Vagina (tissue), 2 donors: ENCODE measurements at regions not wholly inside any gene's neighbourhood (a gene's known extent, or its start where the extent isn't known, plus 50 kb on each side); places are given as distances from the start of the nearest gene placed in this dataset.

Source experiments
- DNase-seq, 2 donors: peaks; one replicate each; pipeline ENCODE4 v3.0.0-alpha.2; 2017; ENCODE audit errors: extremely low spot score in 2 of 2
- H3K27ac ChIP-seq: fragments of 200-600 bp; sonication (generic); one replicate; pipeline ENCODE4 v1.5.1; 2019
- H3K27me3 ChIP-seq: fragments of 200-600 bp; sonication (generic); one replicate; pipeline ENCODE4 v1.5.1; 2019
- H3K36me3 ChIP-seq, 2 donors: fragments of 200-600 bp; sonication (generic); one replicate each; pipeline ENCODE4 v1.5.1; 2017 to 2019
- H3K4me1 ChIP-seq: fragments of 200-600 bp; sonication (generic); one replicate; pipeline ENCODE4 v1.5.1; 2019
- H3K4me3 ChIP-seq, 2 donors: fragments of 200-600 bp; sonication (generic); 1 replicate in 1 of 2; 2 replicates in 1 of 2; pipeline ENCODE4 v1.5.1; 2016 to 2019
- H3K9me3 ChIP-seq: fragments of 200-600 bp; sonication (generic); one replicate; pipeline ENCODE4 v1.5.1; 2019
- POLR2A ChIP-seq, 2 donors: fragments of 450-650 bp; IDR thresholded peaks; one replicate each; pipeline ENCODE4 v1.6.1; 2017; ENCODE audit warnings: antibody characterized with exemption in 2 of 2, mild to moderate bottlenecking in 2 of 2, moderate library complexity in 2 of 2
- POLR2AphosphoS5 ChIP-seq, 2 donors: sonication (generic); formaldehyde crosslinking; IDR thresholded peaks; one replicate each; pipeline ENCODE4 v1.9.0; 2017; ENCODE audit warnings: antibody characterized with exemption in 2 of 2, mild to moderate bottlenecking in 2 of 2, low read depth in 1 of 2; ENCODE audit not compliant: insufficient read depth in 1 of 2
- intact Hi-C: fragments of 100-400 bp; cut with DNase I; formaldehyde crosslinking; loops from one replicate; pipeline ENCODE4 v1.15.1; 2023
- TF ChIP-seq, protein P1 (sequence below), 3 experiments: fragments of 450-650 bp in 2 of 3; fragments of 200-600 bp in 1 of 3; sonication (generic) in 1 of 3; IDR thresholded peaks; one replicate each; pipeline ENCODE4 v1.5.1; 2017 to 2019; ENCODE audit warnings: antibody characterized with exemption in 3 of 3, mild to moderate bottlenecking in 2 of 3, moderate library complexity in 2 of 3

DNA sequence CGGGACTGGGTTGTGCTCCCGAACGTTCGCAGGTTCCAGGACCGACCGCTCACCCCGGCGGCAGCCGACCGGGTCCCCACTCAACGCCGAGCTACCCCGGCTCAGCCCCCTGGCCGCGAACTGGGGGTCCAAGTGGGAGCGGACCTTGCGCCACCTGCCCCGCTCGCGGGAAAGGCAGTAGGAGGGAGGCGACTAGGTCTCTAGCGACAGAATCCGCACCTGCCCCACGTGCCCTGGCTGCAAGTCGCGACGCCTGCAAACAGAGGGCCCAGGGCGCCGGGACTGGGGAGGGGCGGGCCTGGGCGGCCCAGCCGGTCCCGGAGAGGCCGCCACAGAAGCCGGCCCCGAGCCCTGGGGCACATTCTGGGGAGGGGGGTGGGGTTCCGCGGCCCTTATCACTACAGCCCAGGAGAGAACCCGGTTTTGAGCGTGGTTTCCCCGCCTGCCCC is 239.2 kb upstream of the CPNE8 start:
- no peak for DNase-seq
- H3K27me3 ChIP-seq, result no peaks in the 10 kb centered on the region
- TF ChIP-seq POLR2A (IDR thresholded peaks at IDR 0.05), result no peak
- no peak for TF ChIP-seq POLR2AphosphoS5 (IDR thresholded peaks at IDR 0.05; ENCODE audit: insufficient read depth in 1 of 2, low read depth in 1 of 2)
- TF ChIP-seq, protein P1, sequence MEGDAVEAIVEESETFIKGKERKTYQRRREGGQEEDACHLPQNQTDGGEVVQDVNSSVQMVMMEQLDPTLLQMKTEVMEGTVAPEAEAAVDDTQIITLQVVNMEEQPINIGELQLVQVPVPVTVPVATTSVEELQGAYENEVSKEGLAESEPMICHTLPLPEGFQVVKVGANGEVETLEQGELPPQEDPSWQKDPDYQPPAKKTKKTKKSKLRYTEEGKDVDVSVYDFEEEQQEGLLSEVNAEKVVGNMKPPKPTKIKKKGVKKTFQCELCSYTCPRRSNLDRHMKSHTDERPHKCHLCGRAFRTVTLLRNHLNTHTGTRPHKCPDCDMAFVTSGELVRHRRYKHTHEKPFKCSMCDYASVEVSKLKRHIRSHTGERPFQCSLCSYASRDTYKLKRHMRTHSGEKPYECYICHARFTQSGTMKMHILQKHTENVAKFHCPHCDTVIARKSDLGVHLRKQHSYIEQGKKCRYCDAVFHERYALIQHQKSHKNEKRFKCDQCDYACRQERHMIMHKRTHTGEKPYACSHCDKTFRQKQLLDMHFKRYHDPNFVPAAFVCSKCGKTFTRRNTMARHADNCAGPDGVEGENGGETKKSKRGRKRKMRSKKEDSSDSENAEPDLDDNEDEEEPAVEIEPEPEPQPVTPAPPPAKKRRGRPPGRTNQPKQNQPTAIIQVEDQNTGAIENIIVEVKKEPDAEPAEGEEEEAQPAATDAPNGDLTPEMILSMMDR (IDR thresholded peaks at IDR 0.05), result no peak
- H3K27ac ChIP-seq, result no peak overlapping the region
- peaks cover 13% of the 10 kb centered on the region for H3K4me1 ChIP-seq
- intact Hi-C loops, result no loop called here
- no peaks in the 10 kb centered on the region for H3K36me3 ChIP-seq
- peak overlapping the region; percentile 44 to 52 for H3K4me3 ChIP-seq
- H3K9me3 ChIP-seq, result no peaks in the 10 kb centered on the region

DNA sequence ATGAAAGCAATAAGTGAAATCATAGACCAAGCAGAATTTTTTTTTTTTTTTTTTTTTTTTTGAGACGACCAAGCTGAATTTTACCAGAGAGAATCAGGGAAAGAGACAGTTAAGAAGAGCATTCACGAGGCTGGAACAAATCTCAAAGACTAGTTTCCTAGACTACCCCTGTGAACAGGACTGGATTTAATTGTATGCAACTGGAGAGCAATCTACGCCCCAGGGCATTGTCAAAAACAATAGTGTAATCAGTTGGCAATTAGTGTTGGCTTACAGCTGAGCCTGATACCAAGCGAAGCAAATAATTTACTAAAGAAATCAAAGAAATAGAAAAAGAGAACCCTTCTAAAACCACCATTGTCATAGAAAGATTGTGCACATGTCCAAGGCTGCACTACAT is 232.9 kb upstream of the CPNE8 start:
- H3K27me3 ChIP-seq, result no peaks in the 10 kb centered on the region
- H3K36me3 ChIP-seq, result no peaks in the 10 kb centered on the region
- H3K4me1 ChIP-seq, result no peaks in the 10 kb centered on the region
- H3K27ac ChIP-seq, result no peak overlapping the region
- H3K9me3 ChIP-seq, result no peaks in the 10 kb centered on the region
- DNase-seq, result no peak
- TF ChIP-seq, protein P1 (IDR thresholded peaks at IDR 0.05), result no peak
- TF ChIP-seq POLR2AphosphoS5 (IDR thresholded peaks at IDR 0.05; ENCODE audit: insufficient read depth in 1 of 2, low read depth in 1 of 2), result no peak
- no peak for TF ChIP-seq POLR2A (IDR thresholded peaks at IDR 0.05)
- intact Hi-C loops, result no loop called here
- H3K4me3 ChIP-seq, result no peak overlapping the region

DNA sequence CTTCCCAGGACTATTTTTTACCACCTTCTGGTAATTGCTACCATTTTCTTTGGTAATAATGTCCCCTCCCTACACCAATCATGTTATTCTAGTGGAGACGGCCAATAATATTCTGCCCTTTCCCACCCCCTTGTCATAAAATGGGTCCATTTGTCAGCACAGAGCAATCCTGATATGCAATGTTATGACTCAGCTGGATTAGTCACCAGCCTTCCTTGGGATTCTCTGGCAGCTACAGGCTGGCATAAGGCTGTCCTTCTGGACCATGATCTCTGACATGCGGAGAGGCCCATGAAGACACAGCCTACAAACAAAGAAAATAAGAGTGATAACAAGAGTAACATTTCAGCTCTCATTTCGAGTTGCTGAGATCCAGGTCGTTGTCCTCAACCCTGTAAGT is 222.0 kb upstream of the CPNE8 start:
- DNase-seq, result no peak
- intact Hi-C loops, result no loop called here
- no peak overlapping the region for H3K4me3 ChIP-seq
- no peaks in the 10 kb centered on the region for H3K36me3 ChIP-seq
- TF ChIP-seq POLR2A (IDR thresholded peaks at IDR 0.05), result no peak
- TF ChIP-seq, protein P1 (IDR thresholded peaks at IDR 0.05), result no peak
- no peak for TF ChIP-seq POLR2AphosphoS5 (IDR thresholded peaks at IDR 0.05; ENCODE audit: insufficient read depth in 1 of 2, low read depth in 1 of 2)
- H3K27me3 ChIP-seq, result no peaks in the 10 kb centered on the region
- H3K9me3 ChIP-seq, result no peaks in the 10 kb centered on the region
- no peak overlapping the region for H3K27ac ChIP-seq
- H3K4me1 ChIP-seq, result no peaks in the 10 kb centered on the region

DNA sequence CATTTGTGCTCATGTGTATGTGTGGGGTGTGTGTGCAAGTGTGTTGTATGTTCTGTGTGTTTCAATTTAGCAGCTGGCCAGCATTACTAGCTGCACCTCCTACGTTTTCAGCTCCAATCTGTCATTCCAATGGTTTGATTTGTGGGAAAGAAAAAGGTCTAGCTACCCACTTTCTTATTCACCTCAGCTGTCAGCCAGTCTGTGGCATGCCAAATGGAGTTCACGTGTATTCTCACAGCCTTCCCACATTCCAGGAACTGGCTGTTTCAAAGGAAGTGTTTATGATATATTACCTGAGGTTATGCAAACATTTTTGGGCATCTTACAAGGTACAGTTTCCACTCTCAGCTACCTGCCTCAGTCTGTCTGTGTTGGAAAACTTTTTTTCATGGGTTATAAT is 220.2 kb upstream of the CPNE8 start:
- intact Hi-C loops, result no loop called here
- no peak for DNase-seq
- H3K4me3 ChIP-seq, result no peak overlapping the region
- no peaks in the 10 kb centered on the region for H3K27me3 ChIP-seq
- H3K4me1 ChIP-seq, result no peaks in the 10 kb centered on the region
- TF ChIP-seq POLR2A (IDR thresholded peaks at IDR 0.05), result no peak
- no peak for TF ChIP-seq POLR2AphosphoS5 (IDR thresholded peaks at IDR 0.05; ENCODE audit: insufficient read depth in 1 of 2, low read depth in 1 of 2)
- TF ChIP-seq, protein P1 (IDR thresholded peaks at IDR 0.05), result no peak
- no peaks in the 10 kb centered on the region for H3K36me3 ChIP-seq
- H3K27ac ChIP-seq, result no peak overlapping the region
- no peaks in the 10 kb centered on the region for H3K9me3 ChIP-seq

DNA sequence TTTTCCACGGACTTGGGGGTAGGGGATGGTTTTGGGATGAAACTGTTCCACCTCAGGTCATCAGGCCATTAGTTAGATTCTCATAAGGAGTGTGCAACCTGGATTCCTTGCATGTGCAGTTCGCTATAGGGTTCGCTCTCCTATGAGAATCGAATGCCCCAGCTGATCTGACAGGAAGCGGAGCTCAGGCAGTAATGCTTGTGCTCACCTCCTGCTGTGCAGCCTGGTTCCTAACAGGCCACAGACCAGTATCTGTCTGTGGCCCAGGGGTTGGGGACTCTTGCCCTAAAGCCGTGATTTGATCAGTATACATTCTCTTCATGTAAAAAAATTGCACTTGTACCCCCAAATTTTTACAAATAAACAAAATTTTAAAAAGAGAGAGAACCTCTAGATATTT is 219.4 kb upstream of the CPNE8 start:
- no peaks in the 10 kb centered on the region for H3K9me3 ChIP-seq
- intact Hi-C loops, result no loop called here
- H3K4me3 ChIP-seq, result no peak overlapping the region
- H3K27ac ChIP-seq, result no peak overlapping the region
- no peaks in the 10 kb centered on the region for H3K4me1 ChIP-seq
- no peaks in the 10 kb centered on the region for H3K27me3 ChIP-seq
- TF ChIP-seq POLR2AphosphoS5 (IDR thresholded peaks at IDR 0.05; ENCODE audit: insufficient read depth in 1 of 2, low read depth in 1 of 2) (no peak), POLR2A (IDR thresholded peaks at IDR 0.05) (no peak)
- TF ChIP-seq, protein P1 (IDR thresholded peaks at IDR 0.05), result no peak
- H3K36me3 ChIP-seq, result no peaks in the 10 kb centered on the region
- DNase-seq, result no peak
